Activated T-helper 1 cell treated with anti-CD3 and anti-CD28 coated beads, Interleukin-12 subunit alpha, Interleukin-12 subunit beta, Interleukin-2, Interleukin-4 antibody, amounts not matched to agents 30 ng/mL and 10 ng/mL and 1 ng/mL, durations not matched to agents 14 hours and 24 hours and 36 hours (primary cell): ENCODE measurements at regions not wholly inside any gene's neighbourhood (a gene's known extent, or its start where the extent isn't known, plus 50 kb on each side); places are given as distances from the start of the nearest gene placed in this dataset.
"Not testable (repeated sequence)": the region's sequence is repeated elsewhere in the genome, so short reads cannot be mapped to it uniquely, and the experiment has no call there.

Experiments
- DNase-seq: peaks from one replicate; pipeline ENCODE4 v3.0.0; 2021; ENCODE audit warnings: low spot score
- H3K27ac Mint-ChIP-seq: one replicate; pipeline ENCODE4 v1.8.0; 2021; ENCODE audit warnings: mild to moderate bottlenecking, mixed read lengths
- H3K27me3 Mint-ChIP-seq: one replicate; pipeline ENCODE4 v1.8.0; 2022; ENCODE audit warnings: mild to moderate bottlenecking, moderate library complexity, mixed read lengths; ENCODE audit not compliant: insufficient read depth
- H3K36me3 Mint-ChIP-seq: one replicate; pipeline ENCODE4 v1.8.0; 2021; ENCODE audit warnings: low read depth, mixed read lengths
- H3K4me1 Mint-ChIP-seq: one replicate; pipeline ENCODE4 v1.8.0; 2021; ENCODE audit warnings: low read depth, mixed read lengths
- H3K4me3 Mint-ChIP-seq: one replicate; pipeline ENCODE4 v1.8.0; 2021; ENCODE audit warnings: mild to moderate bottlenecking, moderate library complexity, mixed read lengths
- H3K9me3 Mint-ChIP-seq: one replicate; pipeline ENCODE4 v1.8.0; 2021; ENCODE audit warnings: mixed read lengths
- intact Hi-C: fragments of 100-400 bp; cut with micrococcal nuclease; formaldehyde crosslinking; loops from one replicate; pipeline ENCODE4 v1.15.1; 2024

DNA sequence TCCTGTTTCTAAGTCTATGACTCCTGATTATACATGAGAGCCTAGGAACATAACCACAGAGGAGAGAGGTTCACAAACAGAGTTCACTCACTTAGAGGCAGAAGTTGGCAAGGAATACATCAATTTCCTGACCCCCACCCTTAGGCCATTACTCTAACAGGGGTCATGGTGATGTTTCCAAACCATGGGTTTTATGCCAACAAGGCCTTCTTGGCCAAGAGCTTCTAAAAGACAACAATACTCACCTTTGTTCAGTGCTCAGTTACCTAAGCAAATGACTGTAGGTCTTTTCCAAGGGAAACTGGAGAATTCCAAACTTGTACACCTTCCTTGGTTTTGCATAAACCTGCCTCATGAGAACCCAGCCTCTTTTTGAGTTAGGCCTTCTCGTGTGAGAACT, 52.6 kb downstream of the ERICH4 start:
- no peak overlapping the region for H3K27ac Mint-ChIP-seq
- DNase-seq = no peak
- H3K27me3 Mint-ChIP-seq = peaks cover 15% of the 10 kb centered on the region
- H3K4me1 Mint-ChIP-seq = no peaks in the 10 kb centered on the region
- no peaks in the 10 kb centered on the region for H3K9me3 Mint-ChIP-seq
- no peak overlapping the region for H3K4me3 Mint-ChIP-seq
- H3K36me3 Mint-ChIP-seq = no peaks in the 10 kb centered on the region
- intact Hi-C loops = no loop called here

DNA sequence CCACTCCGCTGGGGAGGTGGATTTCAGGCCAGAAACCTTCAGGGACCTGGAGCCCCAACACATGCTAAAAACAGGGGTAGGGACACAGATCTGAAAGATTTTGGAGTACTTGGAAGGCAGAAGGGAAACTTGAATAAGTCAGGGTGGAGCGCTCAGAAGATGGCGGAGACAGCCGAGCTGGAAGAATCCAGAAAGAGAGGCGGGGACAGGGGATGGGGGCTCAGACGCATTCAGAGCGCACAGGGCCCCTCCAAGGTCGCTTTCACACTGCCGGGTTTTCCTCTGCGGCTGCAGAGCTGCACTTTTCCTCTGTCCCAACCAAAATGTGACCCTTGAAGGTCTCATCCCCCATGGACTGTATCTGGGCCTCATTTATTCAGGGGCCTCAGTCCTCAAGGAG, 56.9 kb downstream of the ERICH4 start:
- no peaks in the 10 kb centered on the region for H3K36me3 Mint-ChIP-seq
- no peak for DNase-seq
- H3K4me1 Mint-ChIP-seq = peaks cover 11% of the 10 kb centered on the region
- H3K27ac Mint-ChIP-seq = no peak overlapping the region
- H3K9me3 Mint-ChIP-seq = no peaks in the 10 kb centered on the region
- H3K4me3 Mint-ChIP-seq = no peak overlapping the region
- intact Hi-C loops = no loop called here
- H3K27me3 Mint-ChIP-seq = peaks cover 19% of the 10 kb centered on the region

DNA sequence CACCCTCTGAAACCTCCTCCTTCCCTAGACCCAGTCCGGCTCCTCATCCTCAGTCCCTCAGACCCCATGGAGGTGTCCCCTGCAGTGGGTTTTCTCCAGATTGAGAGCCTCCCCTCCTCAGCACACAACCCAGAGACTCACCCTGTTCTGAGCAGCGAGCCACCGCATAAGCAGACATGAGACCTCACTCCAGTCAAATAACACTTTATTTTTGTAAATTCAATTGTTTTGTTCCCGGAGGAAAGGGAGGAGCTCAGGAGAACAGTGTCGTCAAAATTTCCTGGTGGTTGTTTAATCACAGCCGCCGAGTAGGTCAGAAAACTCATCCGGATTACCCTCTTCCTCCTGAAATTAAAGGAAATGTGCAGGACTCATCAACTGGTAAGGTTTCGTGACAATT, 57.5 kb downstream of the ERICH4 start:
- no peak overlapping the region for H3K4me3 Mint-ChIP-seq
- H3K4me1 Mint-ChIP-seq = peaks cover 11% of the 10 kb centered on the region
- no peak overlapping the region for H3K27ac Mint-ChIP-seq
- no peaks in the 10 kb centered on the region for H3K36me3 Mint-ChIP-seq
- intact Hi-C loops = no loop called here
- no peak for DNase-seq
- H3K9me3 Mint-ChIP-seq = no peaks in the 10 kb centered on the region
- H3K27me3 Mint-ChIP-seq = peaks cover 19% of the 10 kb centered on the region

DNA sequence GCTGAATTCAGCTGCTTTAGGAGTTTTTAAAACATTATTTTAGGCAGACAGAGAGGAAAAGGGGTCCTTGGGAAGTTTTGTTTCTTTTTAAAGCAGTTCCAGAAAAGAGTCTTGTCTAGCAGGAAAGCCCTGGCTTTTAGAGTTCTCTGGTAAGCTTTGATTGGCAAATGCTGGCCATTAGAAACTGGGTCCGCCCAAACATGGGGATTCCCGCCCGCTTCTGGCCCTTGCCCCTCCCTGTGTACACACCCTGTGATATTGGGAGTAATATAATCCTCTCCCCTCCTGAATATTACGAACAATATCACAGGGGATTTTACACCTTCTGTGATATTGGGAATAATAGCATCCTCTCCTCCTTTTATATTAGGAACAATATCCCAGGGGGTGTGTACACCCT, 58.9 kb downstream of the ERICH4 start:
- H3K9me3 Mint-ChIP-seq = no peaks in the 10 kb centered on the region

DNA sequence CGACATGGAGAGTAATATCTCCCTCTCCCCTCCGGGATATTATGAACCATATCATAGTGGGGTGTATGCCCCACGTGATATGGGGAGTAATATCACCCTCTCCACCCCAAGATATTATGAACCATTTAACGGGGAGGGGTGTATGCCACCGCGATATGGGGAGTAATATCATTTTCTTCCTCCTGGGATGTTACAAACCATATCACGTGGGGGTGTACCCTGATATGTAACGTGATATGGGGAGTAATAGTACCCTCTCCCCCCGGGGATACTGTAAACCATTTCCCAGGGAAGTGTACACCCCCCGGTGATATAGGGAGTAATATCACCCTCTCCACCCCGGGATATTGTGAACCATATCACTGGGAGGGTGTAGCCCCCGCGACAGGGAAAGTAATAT, 62.1 kb downstream of the ERICH4 start:
- no peak overlapping the region for H3K4me3 Mint-ChIP-seq
- DNase-seq = no peak
- H3K9me3 Mint-ChIP-seq = no peaks in the 10 kb centered on the region
- intact Hi-C loops = no loop called here
- H3K27ac Mint-ChIP-seq = no peak overlapping the region
- H3K27me3 Mint-ChIP-seq = peaks cover 25% of the 10 kb centered on the region
- no peaks in the 10 kb centered on the region for H3K36me3 Mint-ChIP-seq
- peaks cover 11% of the 10 kb centered on the region for H3K4me1 Mint-ChIP-seq

More for the DNA sequence above, 58.9 kb downstream of the ERICH4 start:
- no peak overlapping the region for H3K4me3 Mint-ChIP-seq
- intact Hi-C loops = no loop called here
- no peaks in the 10 kb centered on the region for H3K36me3 Mint-ChIP-seq
- peaks cover 30% of the 10 kb centered on the region for H3K27me3 Mint-ChIP-seq
- H3K4me1 Mint-ChIP-seq = peaks cover 11% of the 10 kb centered on the region
- DNase-seq = no peak
- no peak overlapping the region for H3K27ac Mint-ChIP-seq

DNA sequence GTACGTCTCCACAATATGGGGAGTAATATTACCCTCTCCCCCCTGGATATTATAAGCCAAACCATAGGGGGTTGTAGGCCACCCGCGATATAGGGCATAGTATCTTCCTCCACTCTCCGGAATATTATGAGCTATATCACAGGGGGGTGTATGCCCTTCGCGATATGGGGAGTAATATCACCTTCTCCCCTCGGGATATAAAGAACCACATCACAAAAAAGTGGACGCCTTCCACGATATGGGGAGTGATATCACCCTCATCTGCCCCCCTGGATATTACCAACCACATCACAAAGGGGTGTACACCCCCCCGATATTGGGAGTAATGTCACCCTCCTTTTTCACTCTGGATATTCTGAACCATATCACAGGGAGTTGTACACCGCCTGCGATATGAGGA, 65.5 kb upstream of the CEACAM21 start:
- intact Hi-C loops = no loop called here
- no peak for DNase-seq
- H3K4me3 Mint-ChIP-seq = no peak overlapping the region
- no peaks in the 10 kb centered on the region for H3K4me1 Mint-ChIP-seq
- no peaks in the 10 kb centered on the region for H3K9me3 Mint-ChIP-seq
- H3K27me3 Mint-ChIP-seq = peaks cover 19% of the 10 kb centered on the region
- H3K27ac Mint-ChIP-seq = no peak overlapping the region
- no peaks in the 10 kb centered on the region for H3K36me3 Mint-ChIP-seq

DNA sequence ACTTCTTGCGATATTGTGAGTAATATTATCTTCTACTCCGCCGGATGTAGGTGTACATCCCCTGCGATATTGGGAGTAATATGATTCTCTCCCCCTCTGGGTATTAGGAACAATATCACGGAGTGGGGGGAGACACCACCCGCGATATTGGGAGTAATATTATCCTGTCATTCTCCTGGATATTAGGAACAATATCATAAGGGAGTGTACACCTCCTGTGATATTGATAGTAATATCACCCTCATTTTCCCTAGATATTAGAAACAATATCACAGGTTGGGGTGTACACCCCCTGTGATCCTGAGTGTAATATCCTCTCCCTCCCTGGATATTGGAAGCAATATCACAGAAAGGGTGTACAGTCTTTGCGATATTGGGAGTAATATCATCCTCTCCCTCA, 64.3 kb upstream of the CEACAM21 start:
- intact Hi-C loops = no loop called here
- H3K27me3 Mint-ChIP-seq = peaks cover 14% of the 10 kb centered on the region
- no peak for DNase-seq
- no peaks in the 10 kb centered on the region for H3K9me3 Mint-ChIP-seq
- H3K4me1 Mint-ChIP-seq = peaks cover 9% of the 10 kb centered on the region
- no peak overlapping the region for H3K27ac Mint-ChIP-seq
- H3K36me3 Mint-ChIP-seq = no peaks in the 10 kb centered on the region
- H3K4me3 Mint-ChIP-seq = no peak overlapping the region

DNA sequence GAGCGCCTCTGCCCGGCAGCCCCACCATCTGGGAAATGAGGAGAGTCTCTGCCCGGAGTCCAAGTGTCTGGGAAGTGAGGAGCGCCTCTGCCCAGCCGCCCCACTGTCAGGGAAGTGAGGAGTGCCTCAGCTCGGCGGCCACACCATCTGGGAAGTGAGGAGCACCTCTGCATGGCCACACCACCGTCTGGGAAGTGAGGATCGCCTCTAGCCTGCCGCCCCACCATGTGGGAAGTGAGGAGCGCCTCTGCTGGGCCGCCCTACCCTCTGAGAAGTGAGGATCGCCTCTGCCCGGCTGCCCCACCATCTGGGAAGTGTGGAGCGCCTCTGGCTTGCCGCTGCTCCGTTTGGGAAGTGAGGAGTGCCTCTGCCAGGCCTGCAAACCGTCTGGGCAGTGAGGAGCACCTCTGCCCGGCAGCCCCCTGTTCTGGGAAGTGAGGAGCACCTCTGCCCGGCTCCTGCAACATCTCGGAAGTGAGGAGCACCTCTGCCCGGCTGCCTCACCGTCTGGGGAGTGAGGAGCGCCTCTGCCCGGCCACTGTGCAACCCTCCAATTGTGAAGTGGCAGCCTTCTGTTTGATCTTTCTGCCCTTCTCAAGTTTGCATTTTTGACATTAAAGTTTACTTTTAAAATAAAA, 60.8 kb upstream of the CEACAM21 start:
- H3K9me3 Mint-ChIP-seq = no peaks in the 10 kb centered on the region
- no peak for DNase-seq
- peaks cover 15% of the 10 kb centered on the region for H3K4me1 Mint-ChIP-seq
- intact Hi-C loops = no loop called here
- no peaks in the 10 kb centered on the region for H3K36me3 Mint-ChIP-seq
- peaks cover 17% of the 10 kb centered on the region for H3K27me3 Mint-ChIP-seq
- H3K4me3 Mint-ChIP-seq = no peak overlapping the region
- no peak overlapping the region for H3K27ac Mint-ChIP-seq

DNA sequence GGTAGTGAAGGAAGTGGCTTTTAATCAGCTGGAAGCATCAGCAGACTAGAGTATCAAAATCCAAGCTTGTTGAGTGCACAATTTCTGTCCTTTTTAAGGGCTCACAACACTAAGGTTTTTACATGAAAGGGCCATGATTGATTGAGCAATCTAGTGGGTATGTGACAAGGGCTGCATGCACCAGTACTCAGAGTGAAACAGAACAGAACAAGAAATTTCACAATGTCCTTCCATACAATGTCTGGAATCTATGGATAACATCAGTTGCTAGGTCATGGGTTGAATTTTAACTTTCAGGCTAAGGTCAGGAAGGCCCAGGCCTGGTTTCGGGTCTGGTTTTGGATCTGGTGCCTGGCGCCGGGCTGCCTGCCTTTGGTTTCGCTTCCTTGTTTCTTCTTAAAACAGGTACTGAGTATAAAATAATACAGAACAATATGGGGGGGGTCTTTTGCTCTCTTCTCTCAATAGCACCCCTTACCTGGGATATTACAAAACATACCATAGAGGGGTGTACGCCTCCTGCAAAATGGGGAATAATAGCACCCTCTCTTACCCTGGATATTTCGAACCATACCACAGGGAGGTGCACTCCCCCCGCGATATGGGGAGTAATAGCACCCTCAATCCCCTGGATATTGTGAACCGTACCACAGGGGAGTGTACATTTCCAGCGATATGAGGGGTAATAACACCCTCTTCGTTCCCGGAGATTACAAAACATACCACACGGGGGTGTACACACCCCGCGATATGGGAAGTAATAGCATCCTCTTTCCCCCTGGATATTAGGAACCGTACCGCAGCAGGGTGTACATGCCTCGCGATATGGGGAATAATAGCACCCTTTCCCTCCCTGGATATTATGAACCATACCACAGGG, 59.4 kb upstream of the CEACAM21 start:
- H3K27ac Mint-ChIP-seq, H3K36me3 Mint-ChIP-seq, H3K9me3 Mint-ChIP-seq, H3K4me3 Mint-ChIP-seq, DNase-seq: not testable (repeated sequence)
- peaks cover 25% of the 10 kb centered on the region for H3K4me1 Mint-ChIP-seq
- intact Hi-C loops = loop anchor here (1.0 kb wide), 3 partner anchors 47 to 79 kb away; no protein-coding TSS in a partner anchor
- peaks cover 22% of the 10 kb centered on the region for H3K27me3 Mint-ChIP-seq

DNA sequence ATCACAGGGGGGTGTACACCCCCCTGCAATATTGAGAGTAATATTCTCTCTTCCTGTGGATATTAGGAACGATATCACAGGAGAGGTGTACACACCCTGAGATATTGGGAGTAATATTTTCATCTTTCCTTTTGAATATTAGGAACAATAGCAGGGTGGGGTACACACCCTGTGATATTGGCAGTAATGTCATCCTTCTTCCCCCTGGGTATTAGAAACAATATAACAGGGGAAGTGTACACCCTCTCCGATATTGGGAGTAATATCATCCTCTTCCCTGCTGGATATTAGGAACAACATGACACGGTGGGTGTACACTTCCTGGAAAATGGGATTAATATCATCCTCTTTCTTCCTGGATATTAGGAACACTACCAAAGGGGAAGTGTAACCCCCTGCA, 57.8 kb upstream of the CEACAM21 start:
- H3K27ac Mint-ChIP-seq = no peak overlapping the region
- H3K4me1 Mint-ChIP-seq = peaks cover 40% of the 10 kb centered on the region
- DNase-seq = no peak
- H3K27me3 Mint-ChIP-seq = peaks cover 22% of the 10 kb centered on the region
- intact Hi-C loops = no loop called here
- H3K36me3 Mint-ChIP-seq = no peaks in the 10 kb centered on the region
- H3K9me3 Mint-ChIP-seq = no peaks in the 10 kb centered on the region
- no peak overlapping the region for H3K4me3 Mint-ChIP-seq

DNA sequence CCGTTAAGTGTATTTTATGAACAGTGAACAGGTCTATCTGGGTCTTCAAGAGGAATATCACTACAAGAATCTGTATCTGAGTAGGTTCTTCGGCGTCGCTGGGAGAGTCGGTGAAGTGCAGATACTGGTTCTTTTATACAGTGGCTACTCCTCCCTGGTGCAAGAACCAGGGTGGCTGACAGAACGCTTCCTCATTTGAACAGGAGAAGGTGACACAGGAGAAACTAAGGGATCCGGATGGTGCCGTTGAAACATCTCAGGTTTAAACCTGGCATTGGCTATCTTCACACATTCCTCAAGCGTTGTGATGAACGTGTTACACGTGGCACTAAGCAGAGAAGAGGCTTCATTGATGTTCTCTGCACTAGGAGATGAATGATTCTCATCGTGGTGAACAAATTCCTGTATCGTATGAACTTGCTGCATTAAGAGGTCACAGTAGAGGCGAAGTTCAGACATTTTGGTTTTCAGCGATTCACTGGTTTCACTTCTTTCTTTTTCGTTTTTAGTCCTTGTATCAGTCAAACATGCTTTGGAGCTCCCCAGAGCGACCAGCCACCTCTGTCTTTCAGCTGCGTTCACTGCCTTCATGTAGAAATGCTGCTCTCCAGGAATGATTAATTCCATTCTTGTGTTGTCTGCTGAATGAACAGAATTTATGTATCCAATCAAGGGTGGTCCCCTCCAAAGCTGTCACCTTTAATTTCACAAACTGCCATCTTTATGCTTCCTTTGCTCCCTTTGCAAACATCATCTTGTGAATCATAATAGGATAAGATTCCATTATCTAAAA, 54.6 kb upstream of the CEACAM21 start:
- Mint-ChIP-seq H3K27me3 (peaks cover 21% of the 10 kb centered on the region), H3K4me1 (peaks cover 34% of the 10 kb centered on the region), H3K4me3 (peak overlapping the region; percentile 72), H3K27ac (peak overlapping the region; percentile 62)
- not testable (repeated sequence) for DNase-seq, H3K36me3 Mint-ChIP-seq, H3K9me3 Mint-ChIP-seq
- intact Hi-C loops = loop anchor here (1.0 to 5.0 kb wide), 3 partner anchors 14 to 64 kb away; no protein-coding TSS in a partner anchor

DNA sequence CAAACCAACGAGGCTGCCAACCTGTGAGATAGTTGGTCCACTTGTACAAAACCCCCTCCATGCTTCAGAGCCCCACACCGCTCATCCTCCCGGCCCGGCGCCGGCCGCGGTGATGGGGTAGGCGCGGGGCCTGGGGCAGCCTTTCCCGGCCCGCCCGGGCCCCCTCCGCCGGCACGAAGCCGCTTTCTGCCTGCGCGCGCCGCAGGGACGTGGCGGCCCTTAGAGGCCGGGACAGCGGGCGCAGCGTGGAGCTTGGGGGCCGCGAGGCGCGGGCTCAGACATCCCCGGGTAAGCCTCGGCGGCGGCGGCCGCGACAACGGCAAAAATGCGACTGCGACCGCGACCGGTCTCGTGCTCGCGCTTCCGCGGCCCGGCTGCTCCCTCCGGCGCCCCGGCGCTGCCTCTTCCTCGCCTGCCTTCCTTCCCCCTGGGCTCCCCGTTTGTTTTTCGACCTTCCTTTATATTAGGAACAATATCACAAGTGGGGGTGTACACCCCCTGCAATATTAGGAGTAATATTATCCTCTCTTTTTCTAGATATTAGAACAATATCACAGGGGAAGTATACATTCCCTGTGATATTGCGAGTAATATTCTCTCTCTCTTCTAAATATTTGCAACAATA, 53.9 kb upstream of the CEACAM21 start:
- H3K27me3 Mint-ChIP-seq = peaks cover 21% of the 10 kb centered on the region
- peak overlapping the region; percentile 81 for H3K4me3 Mint-ChIP-seq
- H3K9me3 Mint-ChIP-seq = peaks cover under 1% of the 10 kb centered on the region
- intact Hi-C loops = loop anchor here (1.0 to 5.0 kb wide), 4 partner anchors 9 to 65 kb away; no protein-coding TSS in a partner anchor
- H3K36me3 Mint-ChIP-seq = no peaks in the 10 kb centered on the region
- DNase-seq = no peak
- H3K27ac Mint-ChIP-seq = peak overlapping the region; percentile 83
- peaks cover 27% of the 10 kb centered on the region for H3K4me1 Mint-ChIP-seq
